SIG-M5 treated with dmso at 0.1 percent for 504 hours (cell line): ENCODE measurements at regions not wholly inside any gene's neighbourhood (a gene's known extent, or its start where the extent isn't known, plus 50 kb on each side); places are given as distances from the start of the nearest gene placed in this dataset.
"Not testable (repeated sequence)": the region's sequence is repeated elsewhere in the genome, so short reads cannot be mapped to it uniquely, and the experiment has no call there.

ENCODE experiments used
- DNase-seq: peaks from one replicate; lab custom pipeline; 2025; ENCODE audit not compliant: unreplicated experiment; lab: John Stamatoyannopoulos, UW

GRCh38 chr3:154842536-154842935 lies 237.6 kb upstream of the MME start:
- no peak for DNase-seq

GRCh38 chr3:154835639-154836038 lies 244.5 kb upstream of the MME start:
- DNase-seq, result no peak

- not testable (repeated sequence) for DNase-seq
Observed at GRCh38 chr3:154834831-154835230, 245.3 kb upstream of the MME start.

- no peak for DNase-seq
Observed at GRCh38 chr3:154829929-154830328, 250.2 kb upstream of the MME start.

- no peak for DNase-seq
Observed at GRCh38 chr3:154819491-154819890, 260.6 kb upstream of the MME start.

- DNase-seq, result no peak
Observed at GRCh38 chr3:154818676-154819255, 261.4 kb upstream of the MME start.

- DNase-seq, result not testable (repeated sequence)
Observed at GRCh38 chr3:154810017-154810416, 270.1 kb upstream of the MME start.

GRCh38 chr3:154801729-154802128 lies 278.4 kb upstream of the MME start:
- DNase-seq, result no peak

GRCh38 chr3:154799800-154800199 lies 280.3 kb upstream of the MME start:
- DNase-seq, result no peak

- DNase-seq, result no peak
Observed at GRCh38 chr3:154795582-154795981, 284.5 kb upstream of the MME start.

GRCh38 chr3:154794814-154795445 lies 285.2 kb upstream of the MME start:
- DNase-seq, result peak; percentile 5

GRCh38 chr3:154794391-154794790 lies 285.7 kb upstream of the MME start:
- DNase-seq, result no peak

- DNase-seq, result no peak
Observed at GRCh38 chr3:154792828-154793227, 287.3 kb upstream of the MME start.

- DNase-seq, result no peak
Observed at GRCh38 chr3:154791611-154792010, 288.5 kb upstream of the MME start.

- DNase-seq, result no peak
Observed at GRCh38 chr3:154786724-154787123, 293.4 kb upstream of the MME start.

- DNase-seq, result peak; percentile 19
Observed at GRCh38 chr3:154783521-154783931, 296.6 kb upstream of the MME start.

- DNase-seq, result no peak
Observed at GRCh38 chr3:154783061-154783460, 297.1 kb upstream of the MME start.

- DNase-seq, result no peak
Observed at GRCh38 chr3:154782151-154782550, 298.0 kb upstream of the MME start.

- no peak for DNase-seq
Observed at GRCh38 chr3:154781595-154781994, 298.5 kb upstream of the MME start.

- no peak for DNase-seq
Observed at GRCh38 chr3:154780263-154780662, 299.9 kb upstream of the MME start.

- no peak for DNase-seq
Observed at GRCh38 chr3:154779571-154779970, 300.5 kb upstream of the MME start.

GRCh38 chr3:154778057-154778456 lies 302.1 kb upstream of the MME start:
- DNase-seq, result no peak
